Neural cell (in vitro differentiated cells): ENCODE measurements at regions not wholly inside any gene's neighbourhood (a gene's known extent, or its start where the extent isn't known, plus 50 kb on each side); places are given as distances from the start of the nearest gene placed in this dataset.
"Not testable (repeated sequence)": the region's sequence is repeated elsewhere in the genome, so short reads cannot be mapped to it uniquely, and the experiment has no call there.

Experiments used
- H2AFZ ChIP-seq: fragments of 200-600, 300-800 bp; sonication (generic), shearing (Covaris generic); 2 replicates; pipeline ENCODE4 v1.6.0; 2014; ENCODE audit warnings: low read depth, mild to moderate bottlenecking, antibody characterized with exemption, low read length, moderate library complexity
- H3F3A ChIP-seq: fragments of 200-600 bp; shearing (Covaris generic); 2 replicates; pipeline ENCODE4 v1.6.1; 2016; ENCODE audit warnings: mild to moderate bottlenecking, moderate library complexity, mixed read lengths, antibody characterized with exemption, low read length; ENCODE audit not compliant: insufficient read depth, poor library complexity, severe bottlenecking
- H3K27ac ChIP-seq: fragments of 200-600, 300-800 bp; sonication (generic), shearing (Covaris generic); 2 replicates; pipeline ENCODE4 v1.5.1; 2014; ENCODE audit warnings: mild to moderate bottlenecking, low read length, moderate library complexity
- H3K27me3 ChIP-seq: fragments of 300-800, 200-600 bp; sonication (generic), shearing (Covaris generic); 2 replicates; pipeline ENCODE4 v1.6.0; 2014; ENCODE audit warnings: mild to moderate bottlenecking, low read depth, low read length, moderate library complexity; ENCODE audit not compliant: insufficient read depth
- H3K36me3 ChIP-seq: fragments of 300-800, 200-600 bp; sonication (generic), shearing (Covaris generic); 2 replicates; pipeline ENCODE4 v1.5.1; 2014; ENCODE audit warnings: mild to moderate bottlenecking, antibody characterized with exemption, low read length, moderate library complexity; ENCODE audit not compliant: insufficient read depth
- H3K4me2 ChIP-seq: fragments of 300-800, 200-600 bp; sonication (generic), shearing (Covaris generic); 2 replicates; pipeline ENCODE4 v1.6.0; 2014; ENCODE audit warnings: mild to moderate bottlenecking, low read length
- H3K4me3 ChIP-seq: fragments of 300-800, 200-600 bp; sonication (generic), shearing (Covaris generic); 2 replicates; pipeline ENCODE4 v1.5.1; 2014; ENCODE audit warnings: mild to moderate bottlenecking, low read length, moderate library complexity
- H3K79me2 ChIP-seq: fragments of 200-600 bp; shearing (Covaris generic); replicated peaks from 2 replicates; pipeline ENCODE4 v1.6.0; 2014; ENCODE audit warnings: mild to moderate bottlenecking, low read length, moderate library complexity; ENCODE audit not compliant: insufficient read depth
- H3K9ac ChIP-seq: fragments of 300-800, 200-600 bp; sonication (generic), shearing (Covaris generic); 2 replicates; pipeline ENCODE4 v1.6.1; 2016; ENCODE audit warnings: mild to moderate bottlenecking, low read length, mixed read lengths
- H3K9me2 ChIP-seq: fragments of 200-600 bp; shearing (Covaris generic); 2 replicates; pipeline ENCODE4 v1.6.1; 2016; ENCODE audit warnings: mild to moderate bottlenecking, low read length, mixed read lengths; ENCODE audit not compliant: insufficient read depth
- H3K9me3 ChIP-seq: fragments of 200-600, 300-800 bp; sonication (generic), shearing (Covaris generic); 2 replicates; pipeline ENCODE4 v1.6.1; 2016; ENCODE audit warnings: mild to moderate bottlenecking, mixed run types, low read length, moderate library complexity, mixed read lengths
- H4K20me1 ChIP-seq: fragments of 200-600 bp; shearing (Covaris generic); 2 replicates; pipeline ENCODE4 v1.6.1; 2016; ENCODE audit warnings: mild to moderate bottlenecking, mixed run types; ENCODE audit not compliant: insufficient read depth
- CTCF ChIP-seq: fragments of 450-650 bp; IDR thresholded peaks from 2 replicates; pipeline ENCODE4 v1.5.1; 2014; ENCODE audit warnings: antibody characterized with exemption, mild to moderate bottlenecking, moderate library complexity; ENCODE audit not compliant: poor library complexity, severe bottlenecking
- EP300 ChIP-seq: fragments of 450-650 bp; conservative IDR thresholded peaks from 2 replicates; pipeline ENCODE4 v1.6.1; 2014; ENCODE audit warnings: antibody characterized with exemption, mild to moderate bottlenecking, moderate library complexity; ENCODE audit not compliant: poor library complexity, severe bottlenecking
- EZH2 ChIP-seq: fragments of 200-600, 300-800 bp; shearing (Covaris generic), sonication (generic); IDR thresholded peaks from 2 replicates; pipeline ENCODE4 v1.6.1; 2014; ENCODE audit warnings: antibody characterized with exemption, low read length, borderline replicate concordance, mild to moderate bottlenecking; ENCODE audit not compliant: insufficient read depth, poor library complexity, severe bottlenecking
- MXI1 ChIP-seq: fragments of 450-650 bp; conservative IDR thresholded peaks from 2 replicates; pipeline ENCODE4 v1.6.1; 2014; ENCODE audit warnings: antibody characterized with exemption, mild to moderate bottlenecking; ENCODE audit not compliant: poor library complexity, severe bottlenecking
- POLR2AphosphoS5 ChIP-seq: IDR thresholded peaks from 2 replicates; pipeline ENCODE4 v1.6.1; 2012
- RAD21 ChIP-seq: fragments of 450-650 bp; conservative IDR thresholded peaks from 2 replicates; pipeline ENCODE4 v1.6.1; 2014; ENCODE audit warnings: antibody characterized with exemption, mild to moderate bottlenecking, moderate library complexity
- SMC3 ChIP-seq: fragments of 450-650 bp; conservative IDR thresholded peaks from 2 replicates; pipeline ENCODE4 v1.6.1; 2014; ENCODE audit warnings: antibody characterized with exemption, mild to moderate bottlenecking, moderate library complexity; ENCODE audit not compliant: poor library complexity
- TAF1 ChIP-seq: IDR thresholded peaks from 2 replicates; pipeline ENCODE4 v1.6.1; 2012; ENCODE audit warnings: low read depth
- TF ChIP-seq, protein P1 (sequence below): IDR thresholded peaks from 2 replicates; pipeline ENCODE4 v1.6.1; 2012; ENCODE audit warnings: borderline replicate concordance

- Histone ChIP-seq H3K27ac (no peak overlapping the region), H3K36me3 (no peaks in the 10 kb centered on the region), H3K79me2 (no peaks in the 10 kb centered on the region), H3K4me3 (no peak overlapping the region), H3K9ac (no peak overlapping the region), H3F3A (no peaks in the 10 kb centered on the region), H3K27me3 (no peaks in the 10 kb centered on the region), H3K9me3 (no peaks in the 10 kb centered on the region), H3K4me2 (no peak overlapping the region), H3K9me2 (no peaks in the 10 kb centered on the region), H2AFZ (no peak overlapping the region), H4K20me1 (no peaks in the 10 kb centered on the region)
- TF ChIP-seq EP300 (no peak), RAD21 (no peak), CTCF (no peak), TAF1 (no peak), SMC3 (no peak), MXI1 (no peak), POLR2AphosphoS5 (no peak), EZH2 (no peak)
- TF ChIP-seq, protein P1, sequence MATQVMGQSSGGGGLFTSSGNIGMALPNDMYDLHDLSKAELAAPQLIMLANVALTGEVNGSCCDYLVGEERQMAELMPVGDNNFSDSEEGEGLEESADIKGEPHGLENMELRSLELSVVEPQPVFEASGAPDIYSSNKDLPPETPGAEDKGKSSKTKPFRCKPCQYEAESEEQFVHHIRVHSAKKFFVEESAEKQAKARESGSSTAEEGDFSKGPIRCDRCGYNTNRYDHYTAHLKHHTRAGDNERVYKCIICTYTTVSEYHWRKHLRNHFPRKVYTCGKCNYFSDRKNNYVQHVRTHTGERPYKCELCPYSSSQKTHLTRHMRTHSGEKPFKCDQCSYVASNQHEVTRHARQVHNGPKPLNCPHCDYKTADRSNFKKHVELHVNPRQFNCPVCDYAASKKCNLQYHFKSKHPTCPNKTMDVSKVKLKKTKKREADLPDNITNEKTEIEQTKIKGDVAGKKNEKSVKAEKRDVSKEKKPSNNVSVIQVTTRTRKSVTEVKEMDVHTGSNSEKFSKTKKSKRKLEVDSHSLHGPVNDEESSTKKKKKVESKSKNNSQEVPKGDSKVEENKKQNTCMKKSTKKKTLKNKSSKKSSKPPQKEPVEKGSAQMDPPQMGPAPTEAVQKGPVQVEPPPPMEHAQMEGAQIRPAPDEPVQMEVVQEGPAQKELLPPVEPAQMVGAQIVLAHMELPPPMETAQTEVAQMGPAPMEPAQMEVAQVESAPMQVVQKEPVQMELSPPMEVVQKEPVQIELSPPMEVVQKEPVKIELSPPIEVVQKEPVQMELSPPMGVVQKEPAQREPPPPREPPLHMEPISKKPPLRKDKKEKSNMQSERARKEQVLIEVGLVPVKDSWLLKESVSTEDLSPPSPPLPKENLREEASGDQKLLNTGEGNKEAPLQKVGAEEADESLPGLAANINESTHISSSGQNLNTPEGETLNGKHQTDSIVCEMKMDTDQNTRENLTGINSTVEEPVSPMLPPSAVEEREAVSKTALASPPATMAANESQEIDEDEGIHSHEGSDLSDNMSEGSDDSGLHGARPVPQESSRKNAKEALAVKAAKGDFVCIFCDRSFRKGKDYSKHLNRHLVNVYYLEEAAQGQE = no peak
Observed at GRCh38 chr20:53855733-53856132, 214.7 kb downstream of the BCAS1 start.

- H3K79me2 ChIP-seq, H3K9me3 ChIP-seq, H3K4me3 ChIP-seq, H3K9me2 ChIP-seq, H4K20me1 ChIP-seq, H3K36me3 ChIP-seq, H3K27me3 ChIP-seq, H3K9ac ChIP-seq, H2AFZ ChIP-seq, H3F3A ChIP-seq, H3K4me2 ChIP-seq, H3K27ac ChIP-seq: not testable (repeated sequence)
Observed at GRCh38 chr20:53854609-53854926, 215.8 kb downstream of the BCAS1 start.

- Histone ChIP-seq H4K20me1 (no peaks in the 10 kb centered on the region), H3K79me2 (no peaks in the 10 kb centered on the region), H3K4me3 (no peak overlapping the region), H3K9me3 (no peaks in the 10 kb centered on the region), H3K27me3 (no peaks in the 10 kb centered on the region), H3K4me2 (no peak overlapping the region), H3K27ac (no peak overlapping the region), H3K9me2 (no peaks in the 10 kb centered on the region), H3K9ac (no peak overlapping the region), H3K36me3 (no peaks in the 10 kb centered on the region), H2AFZ (no peak overlapping the region), H3F3A (no peaks in the 10 kb centered on the region)
- TF ChIP-seq, protein P1 = no peak
- TF ChIP-seq SMC3 (no peak), RAD21 (no peak), EZH2 (no peak), MXI1 (no peak), CTCF (no peak), POLR2AphosphoS5 (no peak), TAF1 (no peak), EP300 (no peak)
Observed at GRCh38 chr20:53853111-53853713, 217.2 kb downstream of the BCAS1 start.
